ENCODE measurements at regions not wholly inside any gene's neighbourhood (a gene's known extent, or its start where the extent isn't known, plus 50 kb on each side); places are given as distances from the start of the nearest gene placed in this dataset.

DNA sequence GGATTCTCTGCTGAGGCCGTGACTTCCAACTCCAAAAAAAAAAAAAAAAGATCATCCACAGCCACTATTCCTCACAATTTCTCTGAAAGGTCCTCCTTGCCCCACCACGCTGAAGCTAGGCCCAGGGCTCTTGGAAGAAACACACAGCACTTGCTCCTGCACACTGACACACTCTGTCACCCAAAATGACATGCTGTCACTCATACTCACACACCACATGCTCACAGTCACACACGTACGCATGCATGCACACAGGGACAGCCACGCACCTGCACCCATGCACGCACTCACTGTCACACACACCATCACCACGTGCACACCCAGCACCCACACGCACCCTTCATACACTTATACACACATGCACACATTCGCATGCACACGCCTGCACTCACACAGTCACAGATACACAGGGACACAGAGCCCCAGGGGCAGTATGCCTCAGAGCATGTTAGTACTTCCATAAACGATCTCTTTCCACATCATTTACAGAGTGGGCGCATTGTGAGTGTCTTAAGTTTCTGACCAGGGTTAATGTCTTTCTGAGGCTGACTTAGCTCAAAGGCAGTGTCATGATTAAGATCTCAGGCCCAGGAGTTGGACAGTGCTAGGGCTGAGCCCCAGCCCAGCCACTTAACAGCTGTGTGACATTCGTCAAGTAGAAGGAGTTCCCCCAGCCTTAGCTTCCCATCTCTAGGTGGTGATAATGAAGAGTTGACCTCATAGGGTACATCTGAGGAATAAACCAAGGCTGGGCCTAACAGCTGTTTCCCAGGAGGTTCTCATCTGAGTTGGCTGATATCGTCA, 93.4 kb downstream of the GLI2 start:
- DNase-seq (ENCODE audit: low spot score) = no peak

DNA sequence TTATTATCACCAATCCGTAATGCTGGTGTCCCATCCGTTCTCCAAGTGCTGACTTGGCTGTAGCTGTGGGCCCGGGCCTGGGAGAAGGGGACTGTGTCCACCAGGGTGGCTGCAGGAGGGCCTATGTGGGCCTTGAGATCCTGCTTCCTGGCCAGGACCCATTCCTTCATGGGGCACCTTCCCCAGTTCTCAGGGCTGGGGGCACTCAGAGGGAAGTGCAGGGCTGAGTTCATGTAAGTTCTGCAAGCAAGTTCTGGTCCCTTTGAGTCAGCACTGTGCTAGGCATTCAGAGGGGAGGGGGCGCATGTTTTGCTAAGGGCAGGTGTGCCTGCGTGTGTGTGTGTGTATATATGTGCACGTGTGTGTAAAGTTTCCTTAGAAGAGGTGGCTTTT, 94.0 kb downstream of the GLI2 start:
- DNase-seq (ENCODE audit: low spot score) = no peak

GRCh38 chr2:120830096-120830830, 94.6 kb downstream of the GLI2 start:
- DNase-seq (ENCODE audit: low spot score) = no peak

- no peak for DNase-seq (ENCODE audit: low spot score)
Measured at GRCh38 chr2:120831086-120831485, 95.4 kb downstream of the GLI2 start.

GRCh38 chr2:120831891-120832290, 96.2 kb downstream of the GLI2 start:
- DNase-seq (ENCODE audit: low spot score) = no peak

GRCh38 chr2:120832296-120833070, 96.8 kb downstream of the GLI2 start:
- no peak for DNase-seq (ENCODE audit: low spot score)

DNA sequence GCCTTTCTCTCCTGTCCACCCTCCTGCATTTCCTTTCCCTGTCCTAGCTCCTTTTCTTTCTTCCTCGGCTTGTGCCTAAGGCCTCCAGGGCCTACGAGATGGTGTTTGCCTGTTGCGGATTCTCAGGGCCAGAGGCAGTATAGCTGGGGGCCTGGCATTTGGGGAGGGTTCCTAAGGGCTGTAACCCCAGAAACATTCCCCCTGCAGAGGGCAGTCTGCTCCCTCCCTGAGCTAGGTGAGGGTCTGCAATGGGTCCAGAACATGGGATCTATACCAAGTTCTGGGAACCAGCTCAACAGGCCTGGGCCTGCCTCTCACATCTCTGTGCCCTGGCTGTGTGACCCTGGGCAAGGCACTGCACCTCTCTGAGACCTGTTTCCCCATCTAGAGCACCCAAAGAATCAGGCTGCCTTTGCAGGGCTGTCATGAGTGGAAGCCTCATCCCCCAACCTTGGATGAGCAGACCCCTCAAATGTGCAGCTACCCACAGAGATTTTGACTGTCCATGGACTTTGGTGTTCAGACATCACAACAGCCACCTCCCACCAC, 97.5 kb downstream of the GLI2 start:
- DNase-seq (ENCODE audit: low spot score) = no peak

GRCh38 chr2:120834206-120834605, 98.5 kb downstream of the GLI2 start:
- no peak for DNase-seq (ENCODE audit: low spot score)

GRCh38 chr2:120836281-120836680, 100.6 kb downstream of the GLI2 start:
- no peak for DNase-seq (ENCODE audit: low spot score)

- DNase-seq (ENCODE audit: low spot score) = no peak
Measured at GRCh38 chr2:120840795-120841487, 105.3 kb downstream of the GLI2 start.

- no peak for DNase-seq (ENCODE audit: low spot score)
Measured at GRCh38 chr2:120842456-120843439, 107.1 kb downstream of the GLI2 start.

- DNase-seq (ENCODE audit: low spot score) = no peak
Measured at GRCh38 chr2:120844070-120844738, 108.5 kb downstream of the GLI2 start.

GRCh38 chr2:120845277-120845676, 109.6 kb downstream of the GLI2 start:
- no peak for DNase-seq (ENCODE audit: low spot score)

GRCh38 chr2:120846406-120847095, 110.9 kb downstream of the GLI2 start:
- DNase-seq (ENCODE audit: low spot score) = no peak

GRCh38 chr2:120847700-120848321, 112.1 kb downstream of the GLI2 start:
- DNase-seq (ENCODE audit: low spot score) = no peak

DNA sequence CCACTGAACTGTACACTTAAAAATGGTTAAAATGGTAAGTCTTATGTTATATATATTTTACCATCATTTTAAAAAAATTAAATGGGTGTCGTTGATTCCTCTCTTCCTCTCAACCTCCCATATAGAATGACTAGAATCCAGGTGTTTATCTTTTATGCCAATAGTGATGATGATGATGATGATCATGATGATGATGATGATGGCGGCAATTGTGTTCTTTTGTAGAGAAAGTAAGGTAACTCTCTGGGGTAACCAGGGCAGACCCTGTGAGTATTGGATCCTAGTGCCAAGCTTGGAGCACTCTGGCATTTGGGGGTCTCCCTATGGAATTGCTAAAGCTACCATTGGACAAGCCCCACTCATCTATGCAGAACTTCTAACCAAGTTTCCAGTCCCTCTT, 113.6 kb downstream of the GLI2 start:
- DNase-seq (ENCODE audit: low spot score) = no peak

- no peak for DNase-seq (ENCODE audit: low spot score)
Measured at GRCh38 chr2:120850551-120850950, 114.9 kb downstream of the GLI2 start.

GRCh38 chr2:120851116-120851773, 115.6 kb downstream of the GLI2 start:
- DNase-seq (ENCODE audit: low spot score) = no peak
